GM12878 (cell line): ENCODE measurements at regions not wholly inside any gene's neighbourhood (a gene's known extent, or its start where the extent isn't known, plus 50 kb on each side); places are given as distances from the start of the nearest gene placed in this dataset.

Experiments
- ATAC-seq: fragments of 200-7000 bp; cut with Tn5 transposase; 3 replicates; pipeline ENCODE4 v1.9.1; 2020; ENCODE audit warnings: mild to moderate bottlenecking, moderate library complexity
- BruUV-seq: library from RNA; stranded (reverse); fragments of 400-500 nt; replicated peaks from 2 replicates; lab custom pipeline; 2021; lab: Mats Ljungman, UMichigan
- CTCF ChIA-PET: fragments of 300-600 bp; sonication (Branson Sonifier 250); formaldehyde crosslinking; extraction: SDS; loops from one replicate; lab custom pipeline; 2021; ENCODE audit warnings: inconsistent platforms; lab: Yijun Ruan, JAX
- POLR2A ChIA-PET: fragments of 350-600 bp; formaldehyde crosslinking; extraction: SDS; loops from one replicate; lab custom pipeline; 2021; ENCODE audit warnings: inconsistent platforms; lab: Charles Lee
- RAD21 ChIA-PET: fragments of 300-600 bp; sonication (Branson Sonifier 250); formaldehyde crosslinking; loops from one replicate; lab custom pipeline; 2023; ENCODE audit warnings: antibody characterized with exemption; ENCODE audit not compliant: unreplicated experiment; lab: Charles Lee
- SMC1A ChIA-PET: fragments of 300-600 bp; sonication (Branson Sonifier 250); formaldehyde crosslinking; loops from one replicate; lab custom pipeline; 2023; ENCODE audit not compliant: unreplicated experiment, uncharacterized antibody; lab: Charles Lee
- DNase-seq: peaks from one replicate; pipeline ENCODE4 v3.0.0-alpha.2; 2011; ENCODE audit warnings: low read depth, low spot score
- FAIRE-seq: peaks from 3 replicates; lab custom pipeline; 2011; peaks lifted over from hg19 to GRCh38; lab: Jason Lieb, UNC
- H2AFZ ChIP-seq: 2 replicates; pipeline ENCODE4 v1.6.0; 2011; ENCODE audit warnings: low read depth, low read length, control low read depth; ENCODE audit not compliant: control insufficient read depth
- H3K27ac ChIP-seq: 2 replicates; pipeline ENCODE4 v1.5.1; 2011; ENCODE audit warnings: control low read depth; ENCODE audit not compliant: control insufficient read depth, insufficient read depth
- H3K27me3 ChIP-seq, 2 experiments: replicated peaks in 1 of 2; 2 replicates each; pipeline versions ENCODE4 v1.6.0 to v1.6.1; 2011; ENCODE audit warnings: low read length in 1 of 2; ENCODE audit not compliant: control insufficient read depth in 2 of 2, insufficient read depth in 2 of 2
- H3K36me3 ChIP-seq, 2 experiments: 2 replicates each; pipeline ENCODE4 v1.5.1; 2011; ENCODE audit warnings: low read length in 1 of 2; ENCODE audit not compliant: control insufficient read depth in 2 of 2, insufficient read depth in 2 of 2
- H3K4me1 ChIP-seq: 2 replicates; pipeline ENCODE4 v1.6.1; 2011; ENCODE audit warnings: mild to moderate bottlenecking, low read length, moderate library complexity, mixed read lengths; ENCODE audit not compliant: control insufficient read depth, insufficient read depth
- H3K4me2 ChIP-seq: 2 replicates; pipeline ENCODE4 v1.6.0; 2011; ENCODE audit warnings: control low read depth; ENCODE audit not compliant: control insufficient read depth, insufficient read depth
- H3K4me3 ChIP-seq: fragments of 200-600 bp; sonication (generic); 2 replicates; pipeline ENCODE4 v1.5.1; 2016
- H3K79me2 ChIP-seq: 2 replicates; pipeline ENCODE4 v1.6.0; 2011; ENCODE audit warnings: low read length; ENCODE audit not compliant: control insufficient read depth, insufficient read depth
- H3K9ac ChIP-seq: 2 replicates; pipeline ENCODE4 v1.8.0; 2011; ENCODE audit warnings: low read length, control low read depth, mixed read lengths; ENCODE audit not compliant: control insufficient read depth, insufficient read depth
- H3K9me3 ChIP-seq: replicated peaks from 3 replicates; pipeline ENCODE4 v1.5.1; 2011; ENCODE audit warnings: mild to moderate bottlenecking, low read length; ENCODE audit not compliant: control insufficient read depth, insufficient read depth
- H4K20me1 ChIP-seq: 2 replicates; pipeline ENCODE4 v1.6.0; 2011; ENCODE audit not compliant: control insufficient read depth, insufficient read depth
- BHLHE40 ChIP-seq, 2 experiments: fragments of 450-650 bp in 1 of 2; IDR thresholded peaks; 2 replicates each; pipeline ENCODE4 v1.6.1; 2011 to 2017; ENCODE audit warnings: low read depth in 2 of 2, borderline replicate concordance in 1 of 2, improper control_type of control experiment in 1 of 2, low read length in 1 of 2, mild to moderate bottlenecking in 1 of 2
- ETV6 ChIP-seq, 2 experiments: fragments of 450-650 bp in 1 of 2; IDR thresholded peaks in 1 of 2; conservative IDR thresholded peaks in 1 of 2; 2 replicates each; pipeline ENCODE4 v1.6.1; 2014; ENCODE audit warnings: antibody characterized with exemption in 1 of 2, borderline replicate concordance in 1 of 2, low read depth in 1 of 2, mild to moderate bottlenecking in 1 of 2, moderate library complexity in 1 of 2
- HCFC1 ChIP-seq: fragments of 150-350 bp; IDR thresholded peaks from 2 replicates; pipeline ENCODE4 v1.6.1; 2014; ENCODE audit warnings: low read length
- POU2F2 ChIP-seq: IDR thresholded peaks from 3 replicates; pipeline ENCODE4 v1.6.1; 2011; ENCODE audit warnings: low read depth, mild to moderate bottlenecking, low read length, borderline replicate concordance
- WGBS: methylation state at CpG from one replicate; pipeline ENCODE4 v1.1.6; 2016; ENCODE audit warnings: low lambda C conversion rate; ENCODE audit not compliant: insufficient replicate concordance, insufficient coverage; ENCODE audit errors: missing lambda C conversion rate; 5-methylcytosine and 5-hydroxymethylcytosine counted together
- in situ Hi-C: fragments of 300-500 bp; cut with MboI; formaldehyde crosslinking; loops from 9 replicates; pipeline ENCODE4 v1.14.3; 2018; ENCODE audit warnings: mixed read lengths
- intact Hi-C: fragments of 100-400 bp; cut with micrococcal nuclease; formaldehyde crosslinking; loops from one replicate; pipeline ENCODE4 v1.14.2; 2022; ENCODE audit not compliant: unreplicated experiment
- TF ChIP-seq, protein P1 (sequence below): fragments of 450-650 bp; IDR thresholded peaks from 2 replicates; pipeline ENCODE4 v1.6.1; 2018; ENCODE audit warnings: mild to moderate bottlenecking, low read depth, moderate library complexity; ENCODE audit not compliant: partially characterized antibody

DNA sequence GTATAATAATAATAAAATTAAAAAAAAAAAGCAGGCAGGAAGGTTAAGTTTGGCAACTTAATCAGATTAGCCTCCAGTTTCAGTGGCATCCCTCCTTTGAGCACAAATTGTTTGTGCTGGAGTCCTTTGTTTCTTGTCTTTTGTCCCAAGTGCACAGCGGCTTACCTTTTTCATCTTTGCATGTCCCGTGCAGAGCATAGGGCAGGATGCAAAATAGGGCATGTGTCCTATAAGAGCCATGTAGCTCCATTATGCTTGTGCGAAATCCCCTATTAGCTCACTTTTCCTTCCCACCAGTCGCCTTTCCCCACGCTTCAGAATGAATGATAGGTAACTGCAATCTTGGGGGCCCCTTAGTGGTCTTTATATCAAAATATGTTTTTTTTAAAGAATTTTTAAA is 216.8 kb downstream of the TSN start:
- CTCF ChIA-PET, result interaction anchor here (0.9 to 2.1 kb wide), 3 partner anchors 11 to 161 kb away, joined by 4 to 9 read pairs (median 6); no protein-coding TSS in a partner anchor
- H3K4me2 ChIP-seq, result no peak overlapping the region
- no peaks in the 10 kb centered on the region for H3K79me2 ChIP-seq
- H3K9ac ChIP-seq, result no peak overlapping the region
- no peak overlapping the region for H3K4me3 ChIP-seq
- H2AFZ ChIP-seq, result no peak overlapping the region
- no peak for ATAC-seq
- no peaks in the 10 kb centered on the region for H3K4me1 ChIP-seq
- RAD21 ChIA-PET, result interaction anchor here (0.6 to 1.6 kb wide), 6 partner anchors 9 to 159 kb away, joined by 3 to 6 read pairs (median 4); no protein-coding TSS in a partner anchor
- no peaks in the 10 kb centered on the region for H3K9me3 ChIP-seq
- intact Hi-C loops, result loop anchor here (10.0 kb wide), 1 partner anchor 483 kb away; no protein-coding TSS in a partner anchor
- WGBS, result 49% methylated on average over 5 of the region's 5 CpGs
- in situ Hi-C loops, result loop anchor here (10.0 kb wide), 1 partner anchor 773 kb away; no protein-coding TSS in a partner anchor
- no peak for FAIRE-seq
- TF ChIP-seq, protein P1, sequence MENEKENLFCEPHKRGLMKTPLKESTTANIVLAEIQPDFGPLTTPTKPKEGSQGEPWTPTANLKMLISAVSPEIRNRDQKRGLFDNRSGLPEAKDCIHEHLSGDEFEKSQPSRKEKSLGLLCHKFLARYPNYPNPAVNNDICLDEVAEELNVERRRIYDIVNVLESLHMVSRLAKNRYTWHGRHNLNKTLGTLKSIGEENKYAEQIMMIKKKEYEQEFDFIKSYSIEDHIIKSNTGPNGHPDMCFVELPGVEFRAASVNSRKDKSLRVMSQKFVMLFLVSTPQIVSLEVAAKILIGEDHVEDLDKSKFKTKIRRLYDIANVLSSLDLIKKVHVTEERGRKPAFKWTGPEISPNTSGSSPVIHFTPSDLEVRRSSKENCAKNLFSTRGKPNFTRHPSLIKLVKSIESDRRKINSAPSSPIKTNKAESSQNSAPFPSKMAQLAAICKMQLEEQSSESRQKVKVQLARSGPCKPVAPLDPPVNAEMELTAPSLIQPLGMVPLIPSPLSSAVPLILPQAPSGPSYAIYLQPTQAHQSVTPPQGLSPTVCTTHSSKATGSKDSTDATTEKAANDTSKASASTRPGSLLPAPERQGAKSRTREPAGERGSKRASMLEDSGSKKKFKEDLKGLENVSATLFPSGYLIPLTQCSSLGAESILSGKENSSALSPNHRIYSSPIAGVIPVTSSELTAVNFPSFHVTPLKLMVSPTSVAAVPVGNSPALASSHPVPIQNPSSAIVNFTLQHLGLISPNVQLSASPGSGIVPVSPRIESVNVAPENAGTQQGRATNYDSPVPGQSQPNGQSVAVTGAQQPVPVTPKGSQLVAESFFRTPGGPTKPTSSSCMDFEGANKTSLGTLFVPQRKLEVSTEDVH, result no peak
- TF ChIP-seq ETV6 (conservative IDR thresholded peaks at IDR 0.05 in 1 of 2, IDR thresholded peaks at IDR 0.05 in 1 of 2; ENCODE audit: borderline replicate concordance in 1 of 2, low read depth in 1 of 2), result no peak
- no peak for TF ChIP-seq POU2F2
- TF ChIP-seq HCFC1, result no peak
- TF ChIP-seq BHLHE40 (IDR thresholded peaks at IDR 0.05; ENCODE audit: borderline replicate concordance in 1 of 2, low read depth in 2 of 2, low read length in 1 of 2), result peak; percentile 72 to 78
- no TSS peak for BruUV-seq
- SMC1A ChIA-PET, result interaction anchor here (0.7 to 2.9 kb wide), 5 partner anchors 11 to 354 kb away, joined by 3 to 13 read pairs (median 3); no protein-coding TSS in a partner anchor
- no peaks in the 10 kb centered on the region for H3K36me3 ChIP-seq
- POLR2A ChIA-PET, result no interaction called here
- no peaks in the 10 kb centered on the region for H4K20me1 ChIP-seq
- no peak for DNase-seq
- no peak overlapping the region for H3K27ac ChIP-seq
- no peaks in the 10 kb centered on the region for H3K27me3 ChIP-seq
